Uterus (tissue), 3 donors: ENCODE measurements at regions not wholly inside any gene's neighbourhood (a gene's known extent, or its start where the extent isn't known, plus 50 kb on each side); places are given as distances from the start of the nearest gene placed in this dataset.
"Not testable (repeated sequence)": the region's sequence is repeated elsewhere in the genome, so short reads cannot be mapped to it uniquely, and the experiment has no call there.

Experiments used
- DNase-seq, 2 donors: peaks; one replicate each; pipeline ENCODE4 v3.0.0-alpha.2; 2019 to 2020
- H3K27ac ChIP-seq, 2 donors: fragments of 200-600 bp; sonication (generic); 1 replicate in 1 of 2; 2 replicates in 1 of 2; pipeline ENCODE4 v1.5.1; 2016 to 2018
- H3K27me3 ChIP-seq, 2 donors: fragments of 200-600 bp; sonication (generic); one replicate each; pipeline ENCODE4 v1.5.1; 2018 to 2019; ENCODE audit warnings: control low read depth in 1 of 2
- H3K36me3 ChIP-seq, 2 donors: fragments of 200-600 bp; sonication (generic); one replicate each; pipeline ENCODE4 v1.5.1; 2019; ENCODE audit warnings: control low read depth in 1 of 2
- H3K4me1 ChIP-seq, 2 donors: fragments of 200-600 bp; sonication (generic); one replicate each; pipeline ENCODE4 v1.5.1; 2018 to 2019; ENCODE audit warnings: control low read depth in 1 of 2
- H3K4me3 ChIP-seq, 2 donors: fragments of 200-600 bp; sonication (generic); 1 replicate in 1 of 2; 2 replicates in 1 of 2; pipeline ENCODE4 v1.5.1; 2018 to 2019; ENCODE audit warnings: mild to moderate bottlenecking in 1 of 2
- H3K9me3 ChIP-seq, 2 donors: fragments of 200-600 bp; sonication (generic); one replicate each; pipeline ENCODE4 v1.5.1; 2019; ENCODE audit warnings: control low read depth in 1 of 2
- CTCF ChIP-seq, 4 experiments: fragments of 200-600 bp in 2 of 4; fragments of 450-650 bp in 2 of 4; sonication (generic) in 2 of 4; IDR thresholded peaks; one replicate each; pipeline ENCODE4 v1.5.1; 2016 to 2019; ENCODE audit warnings: antibody characterized with exemption in 4 of 4, mild to moderate bottlenecking in 2 of 4, moderate library complexity in 1 of 4
- POLR2A ChIP-seq, 2 donors: fragments of 450-650 bp; IDR thresholded peaks; one replicate each; pipeline ENCODE4 v1.6.1; 2016; ENCODE audit warnings: antibody characterized with exemption in 2 of 2, mild to moderate bottlenecking in 1 of 2, moderate library complexity in 1 of 2
- intact Hi-C: fragments of 100-400 bp; cut with DNase I; formaldehyde crosslinking; loops from one replicate; pipeline ENCODE4 v1.15.1; 2023; ENCODE audit warnings: low total_unique reads
- donor health status: DM: yes; HTN: yes; CAD: no.

GRCh38 chr21:18002393-18002792 lies 183.2 kb upstream of the C21orf91 start:
- no peaks in the 10 kb centered on the region for H3K27me3 ChIP-seq
- TF ChIP-seq POLR2A (IDR thresholded peaks at IDR 0.05) = no peak
- no peak for TF ChIP-seq CTCF (IDR thresholded peaks at IDR 0.05)
- H3K27ac ChIP-seq = no peak overlapping the region
- H3K4me1 ChIP-seq = no peaks in the 10 kb centered on the region
- H3K9me3 ChIP-seq = no peaks in the 10 kb centered on the region
- no peak overlapping the region for H3K4me3 ChIP-seq
- no peaks in the 10 kb centered on the region for H3K36me3 ChIP-seq
- intact Hi-C loops = no loop called here
- DNase-seq = no peak

- no peak for DNase-seq
- intact Hi-C loops = no loop called here
- Histone ChIP-seq H3K4me1 (no peaks in the 10 kb centered on the region), H3K27ac (no peak overlapping the region), H3K36me3 (no peaks in the 10 kb centered on the region), H3K27me3 (no peaks in the 10 kb centered on the region), H3K9me3 (no peaks in the 10 kb centered on the region), H3K4me3 (no peak overlapping the region)
- no peak for TF ChIP-seq CTCF (IDR thresholded peaks at IDR 0.05)
These were observed 182.0 kb upstream of the C21orf91 start for GRCh38 chr21:18000981-18001686.

- H3K4me1 ChIP-seq, H3K27ac ChIP-seq, H3K27me3 ChIP-seq, DNase-seq, H3K36me3 ChIP-seq, intact Hi-C loops, H3K9me3 ChIP-seq, H3K4me3 ChIP-seq: not testable (repeated sequence)
These were observed 179.4 kb upstream of the C21orf91 start for GRCh38 chr21:17998599-17998998.

GRCh38 chr21:17989780-17990179 lies 170.6 kb upstream of the C21orf91 start:
- intact Hi-C loops = no loop called here
- H3K27ac ChIP-seq = no peak overlapping the region

DNA sequence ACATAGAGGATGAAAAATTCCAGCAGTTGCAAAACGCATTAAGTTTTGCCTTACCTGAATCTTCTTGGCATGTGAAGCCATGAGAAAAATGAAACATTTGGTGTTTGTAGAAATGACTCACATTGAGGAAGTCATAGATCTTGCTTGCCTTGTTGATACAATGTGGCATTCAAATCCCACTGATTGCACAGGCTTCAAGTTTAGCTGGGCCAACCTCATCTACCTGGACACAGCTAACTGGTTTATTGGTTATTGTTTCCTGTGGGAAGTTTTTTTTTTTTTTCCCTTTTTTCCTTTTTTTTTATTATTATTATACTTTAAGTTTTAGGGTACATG lies 168.9 kb upstream of the C21orf91 start:
- H3K4me1 ChIP-seq = no peaks in the 10 kb centered on the region
- TF ChIP-seq CTCF (IDR thresholded peaks at IDR 0.05) = no peak
- no peak for TF ChIP-seq POLR2A (IDR thresholded peaks at IDR 0.05)
- no peak for DNase-seq
- H3K36me3 ChIP-seq = no peaks in the 10 kb centered on the region
- no peak overlapping the region for H3K4me3 ChIP-seq
- no peaks in the 10 kb centered on the region for H3K27me3 ChIP-seq
- no peak overlapping the region for H3K27ac ChIP-seq
- intact Hi-C loops = no loop called here
- no peaks in the 10 kb centered on the region for H3K9me3 ChIP-seq

More at GRCh38 chr21:17989780-17990179, 170.6 kb upstream of the C21orf91 start:
- H3K9me3 ChIP-seq = no peaks in the 10 kb centered on the region
- no peaks in the 10 kb centered on the region for H3K27me3 ChIP-seq
- TF ChIP-seq POLR2A (IDR thresholded peaks at IDR 0.05) (no peak), CTCF (IDR thresholded peaks at IDR 0.05) (no peak)
- no peaks in the 10 kb centered on the region for H3K36me3 ChIP-seq
- H3K4me3 ChIP-seq = no peak overlapping the region
- no peaks in the 10 kb centered on the region for H3K4me1 ChIP-seq
- DNase-seq = no peak
